Naive thymus-derived CD4-positive, alpha-beta T cell (primary cell): ENCODE measurements at regions not wholly inside any gene's neighbourhood (a gene's known extent, or its start where the extent isn't known, plus 50 kb on each side); places are given as distances from the start of the nearest gene placed in this dataset.

Experiments
- ATAC-seq: fragments of 150-1000 bp; cut with Tn5 transposase; 2 replicates; pipeline ENCODE4 v1.10.0; 2021; ENCODE audit warnings: mild to moderate bottlenecking, moderate library complexity
- CTCF ChIA-PET: fragments of 350-600 bp; sonication (Branson Sonifier 250); formaldehyde crosslinking; loops from one replicate; lab custom pipeline; 2021; ENCODE audit warnings: antibody characterized with exemption; lab: Charles Lee
- POLR2A ChIA-PET: fragments of 350-600 bp; sonication (Branson Sonifier 250); formaldehyde crosslinking; loops from one replicate; lab custom pipeline; 2021; ENCODE audit warnings: antibody characterized with exemption, inconsistent platforms; lab: Charles Lee
- DNase-seq, 9 donors: peaks; one replicate each; pipeline versions ENCODE4 v3.0.0 to v3.0.0-alpha.2; 2020 to 2022; ENCODE audit warnings: mixed read lengths in 1 of 9
- H3K27ac ChIP-seq: one replicate; pipeline ENCODE4 v1.7.0; 2013; ENCODE audit warnings: mild to moderate bottlenecking, low read depth, low read length, moderate library complexity
- H3K27me3 ChIP-seq, 2 donors: one replicate each; pipeline ENCODE4 v1.7.0; 2013; ENCODE audit warnings: low read length in 2 of 2, mild to moderate bottlenecking in 2 of 2, moderate library complexity in 2 of 2; ENCODE audit not compliant: control insufficient read depth in 2 of 2, insufficient read depth in 2 of 2
- H3K36me3 ChIP-seq, 3 experiments: 1 replicate in 2 of 3; 2 replicates in 1 of 3; pipeline ENCODE4 v1.7.0; 2013; ENCODE audit warnings: low read length in 3 of 3, mild to moderate bottlenecking in 3 of 3, moderate library complexity in 1 of 3; ENCODE audit not compliant: insufficient read depth in 3 of 3, control insufficient read depth in 2 of 3
- H3K4me1 ChIP-seq, 2 donors: one replicate each; pipeline ENCODE4 v1.7.0; 2013; ENCODE audit warnings: low read length in 2 of 2, mild to moderate bottlenecking in 2 of 2, moderate library complexity in 1 of 2; ENCODE audit not compliant: control insufficient read depth in 2 of 2, insufficient read depth in 2 of 2
- H3K4me3 ChIP-seq: 2 replicates; pipeline ENCODE4 v1.7.0; 2013; ENCODE audit warnings: mild to moderate bottlenecking, low read length
- H3K9me3 ChIP-seq, 3 experiments: 1 replicate in 2 of 3; 2 replicates in 1 of 3; pipeline ENCODE4 v1.7.0; 2013; ENCODE audit warnings: low read length in 3 of 3; ENCODE audit not compliant: control insufficient read depth in 2 of 3
- H3K27ac Mint-ChIP-seq, 9 donors: one replicate each; pipeline ENCODE4 v1.8.0; 2020 to 2022; ENCODE audit warnings: mixed read lengths in 9 of 9, mild to moderate bottlenecking in 8 of 9, moderate library complexity in 5 of 9, inconsistent platforms in 2 of 9
- H3K27me3 Mint-ChIP-seq, 5 donors: one replicate each; pipeline ENCODE4 v1.8.0; 2021 to 2022; ENCODE audit warnings: mixed read lengths in 5 of 5, mild to moderate bottlenecking in 1 of 5
- H3K36me3 Mint-ChIP-seq, 5 donors: one replicate each; pipeline ENCODE4 v1.8.0; 2020 to 2022; ENCODE audit warnings: mixed read lengths in 5 of 5, mild to moderate bottlenecking in 3 of 5, inconsistent platforms in 1 of 5
- H3K4me1 Mint-ChIP-seq, 7 donors: one replicate each; pipeline ENCODE4 v1.8.0; 2020 to 2022; ENCODE audit warnings: mixed read lengths in 7 of 7, mild to moderate bottlenecking in 3 of 7, inconsistent platforms in 1 of 7
- H3K4me3 Mint-ChIP-seq, 10 donors: one replicate each; pipeline ENCODE4 v1.8.0; 2020 to 2022; ENCODE audit warnings: mild to moderate bottlenecking in 10 of 10, mixed read lengths in 10 of 10, moderate library complexity in 6 of 10, inconsistent platforms in 2 of 10
- H3K9me3 Mint-ChIP-seq, 11 donors: one replicate each; pipeline ENCODE4 v1.8.0; 2020 to 2022; ENCODE audit warnings: mixed read lengths in 11 of 11, mild to moderate bottlenecking in 4 of 11, inconsistent platforms in 1 of 11, moderate library complexity in 1 of 11
- intact Hi-C, 2 donors: fragments of 100-400 bp; cut with micrococcal nuclease; formaldehyde crosslinking; loops; one replicate each; pipeline ENCODE4 v1.15.1; 2023

DNA sequence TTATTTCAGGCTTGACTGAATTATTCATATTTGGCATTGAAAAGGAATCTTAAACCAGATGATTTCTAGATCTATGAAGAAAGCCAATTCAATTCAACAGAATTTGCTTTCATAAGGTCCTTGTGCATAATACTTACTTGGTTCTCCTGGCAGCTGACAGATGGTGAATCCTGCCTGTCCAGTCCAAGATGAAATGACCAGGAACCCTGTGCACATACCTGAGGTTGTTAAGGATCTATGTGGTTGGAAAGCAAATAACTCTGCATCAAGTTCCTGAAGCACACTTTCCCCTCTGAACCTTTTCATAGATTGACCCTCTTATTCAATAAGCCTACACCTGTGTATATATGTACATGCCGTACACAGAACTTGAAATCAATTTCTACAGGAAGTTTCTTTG is 562.7 kb downstream of the PPARGC1A start:
- no peaks in the 10 kb centered on the region for H3K4me1 ChIP-seq
- ATAC-seq (no peak), DNase-seq (no peak)
- H3K4me3 ChIP-seq = no peak overlapping the region
- no peaks in the 10 kb centered on the region for H3K9me3 ChIP-seq
- Mint-ChIP-seq H3K9me3 (peaks cover 0 to 5% (median 0%) of the 10 kb centered on the region in 11 donors), H3K27me3 (no peaks in the 10 kb centered on the region), H3K4me1 (peaks cover 0 to 13% (median 2%) of the 10 kb centered on the region in 7 donors), H3K36me3 (peaks cover 0 to 3% (median 0%) of the 10 kb centered on the region in 5 donors), H3K4me3 (no peak overlapping the region), H3K27ac (no peak overlapping the region)
- H3K27ac ChIP-seq = no peak overlapping the region
- no peaks in the 10 kb centered on the region for H3K36me3 ChIP-seq
- POLR2A ChIA-PET = no interaction called here
- no peaks in the 10 kb centered on the region for H3K27me3 ChIP-seq
- intact Hi-C loops = no loop called here
- CTCF ChIA-PET = no interaction called here

DNA sequence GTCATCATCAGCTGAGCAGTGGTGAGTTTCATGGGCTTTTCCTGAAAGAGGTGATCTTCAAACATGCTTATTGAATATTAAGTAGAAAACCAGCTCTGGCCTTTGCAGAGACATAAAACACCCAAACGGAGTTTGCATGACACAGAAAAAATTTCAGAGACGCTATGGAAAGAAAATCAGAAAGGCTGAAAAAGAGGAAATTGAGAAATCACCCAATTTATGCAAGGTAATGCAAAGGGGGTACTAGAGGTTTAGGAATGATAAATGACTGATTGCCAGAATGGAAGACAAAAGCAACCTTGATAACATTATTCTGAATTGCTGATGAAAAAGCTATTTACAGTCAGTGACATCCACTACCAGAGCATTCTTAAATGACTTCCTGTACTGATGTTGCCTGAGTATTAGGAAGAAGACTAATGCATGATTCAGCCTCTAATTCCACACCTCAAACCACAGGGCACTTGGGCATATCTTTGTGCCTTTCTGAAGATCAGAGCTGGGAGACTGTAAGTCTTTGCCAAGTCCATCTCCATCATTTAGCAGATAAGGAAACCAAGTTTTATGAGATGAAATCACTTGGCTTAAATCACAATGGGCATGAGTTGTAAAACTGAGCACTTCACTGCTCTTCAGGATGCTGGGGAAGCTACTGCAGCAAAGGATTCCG is 565.7 kb downstream of the PPARGC1A start:
- no peaks in the 10 kb centered on the region for H3K4me1 ChIP-seq
- peak; percentile 29 for ATAC-seq
- ChIA-PET POLR2A (interaction anchor here (0.9 kb wide), 1 partner anchor 14 kb away, joined by 3 read pairs; no protein-coding TSS in a partner anchor), CTCF (no interaction called here)
- no peaks in the 10 kb centered on the region for H3K9me3 ChIP-seq
- no peaks in the 10 kb centered on the region for H3K27me3 ChIP-seq
- Mint-ChIP-seq H3K36me3 (peaks cover 0 to 3% (median 0%) of the 10 kb centered on the region in 5 donors), H3K4me1 (peaks cover 0 to 12% (median 2%) of the 10 kb centered on the region in 7 donors), H3K4me3 (no peak overlapping the region), H3K9me3 (peaks cover 0 to 7% (median 0%) of the 10 kb centered on the region in 11 donors), H3K27ac (no peak overlapping the region), H3K27me3 (no peaks in the 10 kb centered on the region)
- H3K36me3 ChIP-seq = no peaks in the 10 kb centered on the region
- H3K4me3 ChIP-seq = no peak overlapping the region
- no peak for DNase-seq
- H3K27ac ChIP-seq = no peak overlapping the region
- intact Hi-C loops = no loop called here

DNA sequence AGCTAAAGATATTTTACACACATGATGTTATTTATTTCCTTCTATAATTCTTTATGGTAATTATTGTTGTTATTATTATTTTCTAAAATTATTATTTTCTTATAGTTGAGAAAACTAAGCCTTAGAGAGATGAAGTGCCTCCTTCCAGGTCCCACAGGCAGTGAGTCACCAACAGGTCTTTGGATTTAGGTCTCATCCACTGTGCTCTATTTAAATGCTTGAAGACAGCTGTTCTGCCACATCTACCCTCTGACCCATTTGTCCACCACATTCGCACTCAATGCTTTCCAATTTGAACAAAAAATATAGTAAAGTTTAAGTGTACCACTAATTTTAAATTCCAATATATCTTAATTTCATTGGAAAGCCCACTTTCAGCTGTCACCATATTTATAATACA is 566.4 kb downstream of the PPARGC1A start:
- Mint-ChIP-seq H3K27ac (no peak overlapping the region), H3K4me3 (no peak overlapping the region), H3K9me3 (peaks cover 0 to 9% (median 0%) of the 10 kb centered on the region in 11 donors), H3K36me3 (peaks cover 0 to 3% (median 0%) of the 10 kb centered on the region in 5 donors), H3K27me3 (no peaks in the 10 kb centered on the region), H3K4me1 (peaks cover 0 to 12% (median 2%) of the 10 kb centered on the region in 7 donors)
- Histone ChIP-seq H3K27me3 (no peaks in the 10 kb centered on the region), H3K4me3 (no peak overlapping the region), H3K9me3 (no peaks in the 10 kb centered on the region), H3K27ac (no peak overlapping the region), H3K4me1 (no peaks in the 10 kb centered on the region), H3K36me3 (no peaks in the 10 kb centered on the region)
- DNase-seq (no peak), ATAC-seq (no peak)
- intact Hi-C loops = no loop called here
- CTCF ChIA-PET = no interaction called here
- POLR2A ChIA-PET = interaction anchor here (0.9 kb wide), 1 partner anchor 13 kb away, joined by 3 read pairs; no protein-coding TSS in a partner anchor

DNA sequence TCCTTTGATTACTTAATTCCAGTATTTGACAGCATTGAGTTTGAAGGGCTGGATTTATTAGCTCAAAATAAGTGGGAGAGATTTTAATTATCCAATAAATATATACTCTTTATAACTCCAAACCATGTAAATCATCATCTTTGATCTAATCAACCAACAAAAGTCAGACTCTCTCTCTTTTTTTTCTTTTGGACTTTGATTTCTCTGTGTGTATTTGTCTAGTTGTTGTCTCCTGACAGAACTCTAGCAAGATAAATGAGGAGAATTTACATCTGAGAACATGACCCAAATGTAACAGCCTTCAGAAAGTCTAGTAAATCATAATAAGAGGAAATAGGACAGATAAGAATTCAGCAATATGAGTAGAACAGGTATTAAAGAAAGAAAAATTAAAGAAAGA is 567.1 kb downstream of the PPARGC1A start:
- no peak overlapping the region for H3K4me3 ChIP-seq
- ChIA-PET POLR2A (no interaction called here), CTCF (no interaction called here)
- ATAC-seq (no peak), DNase-seq (no peak)
- Mint-ChIP-seq H3K4me1 (peaks cover 0 to 12% (median 2%) of the 10 kb centered on the region in 7 donors), H3K36me3 (peaks cover 0 to 3% (median 0%) of the 10 kb centered on the region in 5 donors), H3K9me3 (peaks cover 0 to 9% (median 0%) of the 10 kb centered on the region in 11 donors), H3K27me3 (no peaks in the 10 kb centered on the region), H3K4me3 (no peak overlapping the region), H3K27ac (peak overlapping the region in 1 of 9 donors; percentile 56)
- intact Hi-C loops = no loop called here
- H3K36me3 ChIP-seq = no peaks in the 10 kb centered on the region
- H3K9me3 ChIP-seq = no peaks in the 10 kb centered on the region
- no peaks in the 10 kb centered on the region for H3K4me1 ChIP-seq
- H3K27ac ChIP-seq = no peak overlapping the region
- H3K27me3 ChIP-seq = no peaks in the 10 kb centered on the region

DNA sequence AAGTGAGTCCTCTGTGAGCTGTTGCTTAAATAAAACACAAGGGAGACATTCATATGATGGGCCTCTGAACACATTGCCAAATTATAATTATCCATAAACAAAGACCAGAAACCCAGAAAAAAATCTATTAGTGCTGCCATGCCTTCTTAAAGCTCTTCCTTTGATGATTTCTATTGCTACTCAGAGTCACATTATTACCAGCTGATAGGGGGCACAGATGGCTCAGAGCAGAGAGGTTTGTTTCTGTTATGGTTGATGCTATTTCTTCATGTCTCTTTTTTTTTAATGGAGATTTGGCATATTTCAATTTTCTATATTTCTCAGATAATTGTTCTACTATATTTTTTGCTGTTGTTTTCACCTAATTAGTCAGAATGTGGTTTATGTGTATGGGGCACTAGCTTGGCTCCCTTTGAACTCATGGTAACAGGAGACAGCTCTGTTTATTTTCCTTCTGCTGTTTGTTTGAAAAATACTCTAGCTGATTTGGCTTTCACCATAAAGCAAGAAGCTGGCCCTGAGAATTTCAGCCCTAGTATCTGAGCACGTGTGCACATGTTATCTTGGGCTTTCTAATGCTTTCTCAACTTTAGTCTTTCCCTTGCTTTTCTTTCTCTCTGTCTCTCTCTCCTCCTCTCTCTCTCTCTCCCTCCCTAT is 568.8 kb downstream of the PPARGC1A start:
- H3K9me3 Mint-ChIP-seq = peaks cover 0 to 11% (median 0%) of the 10 kb centered on the region in 11 donors
- CTCF ChIA-PET = no interaction called here
- no peak for DNase-seq

DNA sequence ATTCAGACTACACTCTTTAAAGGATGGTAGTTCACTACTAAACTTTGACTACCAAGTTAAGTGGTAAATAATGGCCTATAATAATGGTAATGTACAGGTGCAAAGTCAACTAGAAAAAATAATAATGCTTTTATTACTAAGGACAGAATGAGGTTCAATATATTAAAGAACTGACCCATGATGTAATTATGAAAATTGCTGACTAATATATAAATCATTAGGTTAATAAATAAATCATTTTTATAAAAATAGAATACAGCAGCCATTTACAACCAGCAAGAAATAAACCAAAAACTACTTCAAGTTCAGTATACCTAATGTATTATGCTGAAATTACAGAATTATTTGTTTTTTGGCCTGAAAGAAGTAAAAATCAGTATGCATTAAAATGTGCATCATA is 577.2 kb downstream of the PPARGC1A start:
- H3K36me3 ChIP-seq = no peaks in the 10 kb centered on the region
- no peak overlapping the region for H3K27ac Mint-ChIP-seq
- peaks cover 0 to 7% (median 0%) of the 10 kb centered on the region in 11 donors for H3K9me3 Mint-ChIP-seq
- no peaks in the 10 kb centered on the region for H3K27me3 Mint-ChIP-seq
- H3K4me3 ChIP-seq = no peak overlapping the region
- H3K4me3 Mint-ChIP-seq = no peak overlapping the region
- no peak overlapping the region for H3K27ac ChIP-seq
- H3K4me1 ChIP-seq = no peaks in the 10 kb centered on the region
- H3K4me1 Mint-ChIP-seq = no peaks in the 10 kb centered on the region
- peaks cover 0 to 3% (median 0%) of the 10 kb centered on the region in 5 donors for H3K36me3 Mint-ChIP-seq
- ATAC-seq (no peak), DNase-seq (no peak)
- H3K27me3 ChIP-seq = no peaks in the 10 kb centered on the region
- no peaks in the 10 kb centered on the region for H3K9me3 ChIP-seq
- POLR2A ChIA-PET = no interaction called here
- CTCF ChIA-PET = interaction anchor here (1.0 kb wide), 1 partner anchor 9 kb away, joined by 4 read pairs; no protein-coding TSS in a partner anchor
- intact Hi-C loops = no loop called here

More for the DNA sequence above, 568.8 kb downstream of the PPARGC1A start:
- intact Hi-C loops = no loop called here
- ATAC-seq = no peak
- Histone ChIP-seq H3K4me3 (no peak overlapping the region), H3K27ac (no peak overlapping the region), H3K9me3 (no peaks in the 10 kb centered on the region), H3K27me3 (no peaks in the 10 kb centered on the region), H3K4me1 (no peaks in the 10 kb centered on the region), H3K36me3 (no peaks in the 10 kb centered on the region)
- no peaks in the 10 kb centered on the region for H3K27me3 Mint-ChIP-seq
- peaks cover 0 to 12% (median 2%) of the 10 kb centered on the region in 7 donors for H3K4me1 Mint-ChIP-seq
- peaks cover 0 to 3% (median 0%) of the 10 kb centered on the region in 5 donors for H3K36me3 Mint-ChIP-seq
- no peak overlapping the region for H3K4me3 Mint-ChIP-seq
- POLR2A ChIA-PET = no interaction called here
- no peak overlapping the region for H3K27ac Mint-ChIP-seq
